ENCODE measurements at regions not wholly inside any gene's neighbourhood (a gene's known extent, or its start where the extent isn't known, plus 50 kb on each side); places are given as distances from the start of the nearest gene placed in this dataset.

- DNase-seq (ENCODE audit: low read depth, low spot score), result no peak
Observed at GRCh38 chr9:2568689-2569088, 52.9 kb upstream of the VLDLR start.

- no peak for DNase-seq (ENCODE audit: low read depth, low spot score)
Observed at GRCh38 chr9:2570615-2571479, 50.7 kb upstream of the VLDLR start.
